DMS114 treated with DMSO at 0.1 percent for 48 hours (cell line): ENCODE measurements at regions not wholly inside any gene's neighbourhood (a gene's known extent, or its start where the extent isn't known, plus 50 kb on each side); places are given as distances from the start of the nearest gene placed in this dataset.
"Not testable (repeated sequence)": the region's sequence is repeated elsewhere in the genome, so short reads cannot be mapped to it uniquely, and the experiment has no call there.

Source experiments
- DNase-seq: peaks from one replicate; lab custom pipeline; 2025; ENCODE audit not compliant: unreplicated experiment; lab: John Stamatoyannopoulos, UW

DNA sequence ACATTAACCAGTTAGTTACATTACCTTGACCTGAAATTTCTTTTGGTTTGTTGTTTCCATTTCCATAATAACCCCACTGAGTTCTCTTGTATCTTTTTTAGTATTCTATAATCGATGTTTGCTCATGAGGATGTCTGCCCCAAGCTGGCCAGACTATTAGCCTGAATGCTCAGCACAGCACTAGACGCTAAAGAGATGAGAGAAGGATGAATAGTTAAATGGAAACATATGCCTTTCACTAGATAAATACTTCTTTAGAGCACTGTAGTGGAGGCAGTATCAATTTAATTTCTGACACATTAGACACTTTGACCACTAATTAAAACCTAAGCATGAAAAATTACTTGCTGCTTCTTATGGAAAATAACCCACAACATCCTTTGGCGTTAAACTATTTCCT, 654.9 kb upstream of the KCNMB2 start:
- DNase-seq: no peak

DNA sequence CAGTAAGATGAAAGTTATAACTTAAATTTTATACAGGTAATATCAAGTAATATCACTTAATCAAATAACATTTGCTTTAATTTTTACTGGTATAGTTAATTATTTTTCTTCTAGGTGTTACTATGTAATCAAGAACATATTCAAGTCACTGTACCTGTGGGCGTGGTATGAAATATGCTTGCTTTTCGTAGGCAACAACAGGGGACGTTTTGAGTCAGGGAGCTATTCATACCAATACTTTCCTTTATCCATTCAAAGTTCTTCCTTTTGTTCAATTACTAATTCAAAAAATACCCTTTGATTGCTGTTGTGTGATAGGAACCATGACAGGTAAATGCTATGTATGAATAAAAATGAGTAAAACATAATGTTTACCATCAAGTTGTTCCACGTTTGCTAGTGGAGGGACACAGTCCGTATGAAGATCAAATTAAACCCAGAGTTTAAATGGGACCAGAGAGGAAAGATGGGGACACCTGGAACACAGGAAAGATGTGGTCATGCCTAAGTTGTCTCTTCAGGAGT, 654.0 kb upstream of the KCNMB2 start:
- no peak for DNase-seq

DNA sequence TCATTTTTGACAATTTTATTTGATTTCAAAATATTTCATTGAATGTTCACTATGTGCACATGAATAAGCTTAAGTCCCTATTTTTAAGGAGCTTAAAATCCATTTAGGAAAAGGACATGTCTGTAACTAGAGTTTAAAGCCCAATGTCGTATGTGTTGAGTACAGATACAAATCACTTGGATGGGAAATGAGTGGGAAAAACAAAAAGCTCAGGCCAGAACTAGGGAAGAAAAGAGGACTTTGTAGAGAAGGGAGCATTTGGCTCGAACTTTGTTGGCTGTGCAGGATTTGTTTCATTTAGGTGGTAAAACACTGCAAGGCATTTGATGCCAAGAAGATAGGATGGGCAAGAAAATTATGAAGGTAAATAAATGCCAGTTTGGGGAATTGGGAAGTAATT, 653.1 kb upstream of the KCNMB2 start:
- no peak for DNase-seq

DNA sequence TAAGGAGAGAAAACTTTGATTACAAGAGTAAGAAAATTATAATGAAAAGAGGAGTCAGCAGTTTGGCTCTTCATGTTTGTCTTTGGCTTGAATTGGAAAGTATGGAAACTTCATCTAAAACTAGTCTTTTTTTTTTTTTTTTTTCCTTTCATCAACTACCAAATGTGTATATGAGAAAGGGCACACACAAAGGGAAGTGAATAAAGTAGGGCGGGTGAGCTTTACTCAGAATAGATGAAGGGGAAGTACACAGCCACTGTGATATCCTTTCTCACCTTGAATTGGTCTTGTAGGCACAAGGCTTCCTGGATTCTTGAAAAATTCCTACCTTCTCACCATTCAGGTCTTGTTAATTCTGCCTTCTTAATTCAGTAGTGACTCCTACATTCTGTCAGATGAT, 652.3 kb upstream of the KCNMB2 start:
- no peak for DNase-seq

DNA sequence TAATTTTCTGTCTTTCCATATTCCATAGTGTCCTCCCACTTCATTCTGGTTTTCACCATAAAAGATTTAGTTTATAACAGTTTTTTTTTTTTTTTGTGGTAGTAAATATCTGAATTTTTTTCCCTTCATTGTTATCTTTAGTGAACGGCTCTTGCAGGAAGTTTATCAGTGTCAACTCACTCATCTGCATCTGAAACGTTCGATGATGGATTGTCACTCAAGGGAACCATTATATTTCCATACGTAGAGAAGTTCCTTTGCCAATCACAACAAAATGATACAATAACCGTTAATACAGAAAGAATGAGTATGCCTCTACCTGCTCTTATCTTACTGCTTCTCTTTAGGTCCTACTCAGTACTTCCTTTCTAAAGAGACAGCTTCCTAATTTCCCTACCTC, 651.2 kb upstream of the KCNMB2 start:
- DNase-seq: no peak

DNA sequence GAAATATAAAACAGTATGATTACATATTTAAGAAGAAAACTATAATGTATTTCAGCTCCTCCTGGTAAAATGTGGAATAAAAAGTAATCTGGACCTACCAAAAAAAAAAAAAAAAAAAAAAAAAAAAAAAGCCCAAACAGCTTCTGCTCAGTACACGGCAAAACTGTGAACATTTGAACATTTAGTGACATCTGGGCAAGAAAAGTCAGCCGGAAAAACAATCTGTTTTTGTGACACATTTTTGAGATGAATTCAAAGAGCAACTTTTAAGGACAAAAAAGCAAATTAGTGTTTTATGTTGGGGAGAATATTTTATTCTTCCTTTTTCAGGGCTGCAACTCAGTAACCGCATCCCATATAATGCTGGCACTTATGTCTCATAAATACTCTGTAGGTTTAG, 649.7 kb upstream of the KCNMB2 start:
- DNase-seq: no peak

DNA sequence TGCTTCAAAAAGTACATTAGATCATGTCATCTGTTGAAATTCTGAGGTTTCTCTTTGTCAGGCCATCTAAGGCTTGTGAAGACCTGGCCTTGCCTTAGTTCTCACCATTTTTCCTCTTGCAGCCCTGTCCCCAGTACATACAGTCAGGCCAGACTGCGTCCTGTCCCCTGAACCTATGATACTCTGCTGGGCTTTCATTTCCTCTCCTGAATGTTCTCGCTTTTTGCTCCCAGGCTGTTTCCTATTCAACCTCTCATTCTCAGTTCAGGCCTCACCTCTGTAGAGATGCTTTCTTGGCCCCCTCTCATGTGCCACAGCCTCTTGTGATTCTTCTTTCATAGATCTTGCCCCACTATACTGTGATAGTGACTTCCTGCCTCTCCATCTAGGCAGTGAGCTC, 648.8 kb upstream of the KCNMB2 start:
- DNase-seq: no peak

DNA sequence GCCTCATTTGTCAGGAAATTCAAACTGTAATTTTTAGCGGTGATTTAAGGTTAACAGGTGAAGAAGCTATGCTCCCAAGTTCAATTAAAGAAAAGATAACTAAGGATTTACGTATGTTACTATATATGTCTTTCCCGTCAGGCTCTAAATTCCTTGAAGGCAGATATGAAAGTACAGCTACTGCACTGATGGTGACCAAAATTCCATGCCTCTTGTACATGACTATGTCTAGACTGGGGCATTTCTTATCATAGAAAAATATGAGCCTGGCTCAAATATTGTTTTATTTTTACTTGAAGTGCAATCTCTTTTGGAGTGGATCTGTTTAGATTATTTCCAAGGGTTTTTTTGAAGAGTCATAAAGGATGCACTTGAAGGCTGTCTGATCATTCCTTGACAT, 647.1 kb upstream of the KCNMB2 start:
- no peak for DNase-seq

DNA sequence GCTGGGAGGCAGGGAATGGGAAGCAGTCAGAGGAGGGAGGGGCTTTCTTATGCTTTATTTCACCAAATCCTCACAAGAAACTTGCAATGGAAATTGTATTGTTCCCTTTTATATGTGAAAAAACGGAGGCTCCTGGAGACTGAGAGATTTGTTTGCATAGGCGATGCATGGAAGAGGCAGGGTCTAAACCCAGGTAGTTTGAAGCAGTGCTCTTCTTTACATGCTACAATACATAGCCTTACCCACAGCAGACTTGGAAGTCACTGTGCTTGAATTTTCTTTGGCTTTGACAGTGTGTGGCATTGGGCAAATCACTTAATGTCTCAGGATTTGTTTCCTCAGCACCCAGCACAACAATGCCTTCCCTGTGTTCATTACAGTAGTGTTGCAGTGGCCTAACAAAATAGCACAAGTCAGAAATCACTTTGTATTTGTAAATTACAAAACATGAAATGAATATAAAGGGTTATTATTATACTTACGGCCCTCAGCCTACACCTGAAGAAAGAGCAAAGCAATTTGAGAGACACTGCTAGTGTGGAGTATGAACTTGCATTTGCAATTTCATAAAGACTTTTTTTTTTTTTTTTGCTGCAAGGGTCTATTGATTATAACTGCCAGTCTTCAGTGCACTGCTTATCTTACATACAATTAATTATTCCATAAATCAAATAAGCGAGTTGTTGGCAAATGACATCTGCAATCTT, 646.4 kb upstream of the KCNMB2 start:
- no peak for DNase-seq

DNA sequence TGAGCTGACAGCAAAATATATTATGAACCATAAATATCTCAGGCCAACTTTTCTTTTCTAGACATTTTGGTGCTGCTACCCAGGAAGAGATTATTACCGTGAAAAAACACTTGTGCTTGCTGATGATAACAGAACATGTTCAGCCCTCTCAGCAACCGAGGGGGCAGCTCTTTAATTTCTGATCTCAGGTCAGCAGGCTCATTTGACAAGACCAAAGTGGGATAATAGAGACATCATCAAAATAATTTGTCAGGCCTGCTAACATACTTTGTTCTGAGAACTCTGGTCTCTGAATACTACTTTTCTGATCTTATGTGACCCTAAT, 645.9 kb upstream of the KCNMB2 start:
- no peak for DNase-seq

DNA sequence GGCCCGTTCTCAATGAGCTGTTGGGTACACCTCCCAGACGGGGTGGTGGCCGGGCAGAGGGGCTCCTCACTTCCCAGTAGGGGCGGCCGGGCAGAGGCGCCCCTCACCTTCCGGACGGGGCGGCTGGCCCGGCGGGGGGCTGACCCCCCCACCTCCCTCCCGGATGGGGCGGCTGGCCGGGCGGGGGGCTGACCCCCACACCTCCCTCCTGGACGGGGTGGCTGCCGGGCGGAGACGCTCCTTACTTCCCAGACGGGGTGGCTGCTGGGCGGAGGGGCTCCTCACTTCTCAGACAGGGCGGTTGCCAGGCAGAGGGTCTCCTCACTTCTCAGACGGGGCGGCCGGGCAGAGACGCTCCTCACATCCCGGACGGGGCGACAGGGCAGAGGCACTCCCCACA, 644.7 kb upstream of the KCNMB2 start:
- DNase-seq: not testable (repeated sequence)

DNA sequence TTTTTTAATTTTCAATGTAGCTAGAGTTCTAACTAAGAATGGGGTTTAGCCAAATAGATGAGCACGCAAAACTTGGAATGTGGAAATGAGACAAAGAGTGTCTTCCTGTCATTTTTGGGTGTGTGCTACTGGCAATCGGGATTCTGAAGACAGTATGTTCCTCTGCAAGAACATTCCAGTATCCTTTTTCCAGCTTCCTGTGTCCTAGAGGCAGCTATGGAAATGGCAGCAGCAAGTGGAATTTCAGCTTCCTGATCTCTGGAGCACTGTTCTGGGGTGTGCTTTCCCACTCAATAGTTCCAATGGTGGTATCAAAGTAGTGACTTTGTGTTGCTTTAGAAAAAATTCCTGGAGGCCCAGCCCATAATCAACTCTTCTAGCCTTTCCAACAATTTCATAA, 642.9 kb upstream of the KCNMB2 start:
- DNase-seq: no peak

DNA sequence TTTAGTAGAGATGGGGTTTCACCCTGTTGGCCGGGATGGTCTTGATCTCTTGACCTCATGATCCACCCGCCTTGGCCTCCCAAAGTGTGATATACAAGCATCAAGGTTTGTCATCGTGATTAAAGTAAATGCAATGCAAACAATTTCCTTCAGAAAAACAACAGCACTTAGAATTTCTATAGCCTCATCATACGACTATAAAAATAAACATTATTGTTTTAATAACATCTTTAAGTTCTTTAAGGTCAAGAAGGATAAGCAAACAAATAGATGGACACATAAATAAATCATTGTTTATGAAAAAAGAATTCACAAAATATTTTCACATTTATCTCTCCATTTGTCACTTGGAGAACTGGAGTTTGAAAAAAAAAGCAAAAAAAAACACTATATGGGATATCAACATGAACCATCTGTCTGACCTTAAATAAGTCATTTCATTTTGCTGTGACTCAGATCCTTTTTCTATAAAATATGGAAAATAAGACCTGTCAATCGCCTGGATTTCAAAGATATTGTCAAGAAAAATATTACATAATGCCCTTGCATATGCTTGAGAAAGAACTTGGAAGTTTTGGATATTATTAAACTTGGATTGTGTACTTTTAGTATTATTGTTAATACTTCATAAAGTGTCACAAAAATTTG, 642.0 kb upstream of the KCNMB2 start:
- no peak for DNase-seq

DNA sequence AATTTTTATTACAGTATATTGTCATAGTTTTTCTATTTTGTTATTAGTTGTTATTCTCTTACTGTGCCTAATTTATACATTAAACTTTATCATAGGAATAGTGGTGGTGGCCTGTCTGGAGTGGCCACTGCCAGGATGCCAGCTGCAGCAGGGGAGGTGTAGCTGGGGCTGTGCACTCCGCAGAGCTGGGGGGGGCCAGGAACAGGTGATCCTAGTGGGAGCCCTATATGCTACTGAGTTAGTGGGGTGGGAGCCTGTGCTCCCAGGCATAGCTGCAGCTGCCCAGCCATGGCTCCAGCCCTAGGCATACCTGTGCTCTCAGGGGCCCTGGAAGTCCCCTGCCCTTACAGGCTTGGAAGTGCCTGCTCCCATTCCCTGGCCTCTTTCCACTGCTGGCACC, 638.1 kb upstream of the KCNMB2 start:
- no peak for DNase-seq

DNA sequence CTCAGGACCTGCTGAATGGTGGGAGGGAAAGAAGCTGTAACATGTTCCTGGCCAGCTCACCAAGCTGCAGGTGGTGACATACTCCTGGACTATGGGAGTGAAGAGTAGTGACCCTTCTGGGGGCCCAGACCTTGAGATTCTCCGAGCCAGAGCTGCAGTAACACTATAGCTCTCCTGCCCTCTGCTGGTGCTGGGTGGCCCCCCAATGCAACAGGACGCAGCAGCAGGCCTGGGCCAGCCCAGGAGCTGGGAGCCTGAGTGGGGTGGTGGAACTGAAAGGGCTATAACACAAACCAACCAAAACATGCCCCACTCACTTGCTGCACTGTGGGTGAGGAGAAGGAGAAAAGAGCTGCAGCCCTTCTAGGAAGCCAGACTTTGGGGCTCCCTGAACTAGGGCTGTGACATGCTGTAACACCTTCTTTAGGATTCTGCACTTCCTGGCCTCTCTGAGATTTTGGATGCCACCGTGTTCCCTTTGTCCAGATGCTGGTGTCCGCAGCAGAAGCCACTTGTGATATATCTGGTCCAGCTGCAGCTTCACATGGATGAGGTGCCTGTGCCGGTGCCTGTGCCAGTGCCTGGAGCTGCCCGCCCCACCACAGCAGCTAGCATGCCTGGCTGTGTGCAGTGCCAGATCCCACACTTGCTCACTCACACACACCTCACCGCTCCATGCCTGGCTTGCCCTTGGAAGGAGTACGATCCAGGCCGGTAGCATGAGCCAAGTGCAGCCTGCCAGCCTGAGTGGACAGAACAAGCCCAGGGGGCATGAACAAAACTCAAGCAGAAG, 636.8 kb upstream of the KCNMB2 start:
- no peak for DNase-seq

DNA sequence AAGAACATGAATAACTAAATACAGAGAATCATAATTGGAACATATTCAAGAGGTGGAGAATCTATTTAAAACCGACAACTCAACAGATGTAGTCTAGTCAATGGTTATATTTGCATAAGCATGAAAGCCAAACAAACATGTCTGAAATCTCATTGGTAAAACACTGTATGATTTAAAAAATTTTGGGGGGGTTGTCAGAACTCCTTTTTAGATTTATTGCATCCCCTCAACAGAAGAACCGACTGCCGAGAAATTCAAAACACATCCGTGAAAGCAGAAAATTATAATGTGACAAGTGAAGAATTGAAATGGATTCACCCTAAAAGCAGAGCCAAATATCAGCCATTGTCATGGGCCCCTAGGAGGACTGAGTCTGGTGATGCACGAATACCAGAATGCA, 633.4 kb upstream of the KCNMB2 start:
- no peak for DNase-seq

DNA sequence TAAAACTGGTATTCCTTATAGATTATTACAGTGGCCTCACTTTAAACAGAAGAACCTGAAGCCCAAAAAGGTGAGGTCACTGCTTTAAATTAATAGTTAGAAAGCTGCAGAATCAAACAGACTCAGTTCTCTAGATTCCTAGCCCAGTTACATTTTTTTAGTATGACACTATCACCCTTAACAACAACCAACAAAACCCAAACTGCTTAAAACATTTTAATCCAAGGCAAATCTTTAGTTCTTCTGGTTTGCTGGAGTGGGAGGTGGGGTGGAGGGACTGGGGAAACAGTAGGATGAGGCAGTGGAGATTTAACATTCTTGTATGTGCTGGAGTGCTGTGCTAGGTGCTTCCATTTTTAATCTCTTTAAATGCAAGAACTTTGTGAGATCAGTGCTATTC, 631.6 kb upstream of the KCNMB2 start:
- DNase-seq: no peak

DNA sequence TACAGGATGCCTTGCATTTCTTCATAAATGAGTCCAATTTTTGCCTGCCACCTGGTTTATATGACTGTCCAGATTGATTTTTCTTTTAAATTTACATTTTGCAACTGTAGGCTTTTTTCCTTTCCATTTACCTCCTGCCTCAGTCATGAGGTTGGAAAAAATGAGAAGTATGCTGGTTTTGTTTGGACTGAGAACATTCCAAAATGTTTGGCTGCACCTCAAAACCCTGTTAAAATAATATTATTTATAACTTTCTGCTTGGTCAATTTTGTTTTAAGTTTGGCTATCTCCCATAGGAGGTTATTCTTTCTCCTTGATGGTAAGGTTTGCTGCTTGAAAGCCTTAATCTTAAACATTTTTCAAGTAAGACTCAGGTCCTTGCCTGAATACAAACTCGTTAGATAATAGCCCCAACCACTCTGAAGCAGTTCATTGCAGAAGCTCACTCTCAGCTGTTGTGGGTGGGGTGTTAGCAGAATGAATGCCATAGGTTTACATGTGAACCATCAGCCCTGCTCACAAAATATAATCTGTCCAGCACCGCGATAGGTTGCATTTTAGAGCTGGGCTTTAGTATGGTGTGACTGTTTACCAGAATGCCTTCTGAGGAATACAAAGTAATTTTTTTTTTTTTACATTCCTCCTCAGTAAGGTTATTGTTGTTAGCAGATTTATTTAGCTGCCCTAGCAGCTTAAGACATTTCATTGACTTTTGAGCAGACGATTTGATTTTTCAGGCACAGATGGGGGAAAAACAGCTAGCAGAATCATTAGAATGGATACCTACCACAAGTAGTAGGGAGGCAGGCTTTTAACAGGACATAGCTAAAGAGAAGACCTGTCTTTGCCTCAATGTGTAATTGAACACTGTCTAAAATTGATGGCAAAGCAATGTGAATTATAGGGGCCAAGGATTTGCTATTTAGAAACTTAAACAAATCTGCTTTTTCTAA, 630.8 kb upstream of the KCNMB2 start:
- DNase-seq: peak; percentile 91

DNA sequence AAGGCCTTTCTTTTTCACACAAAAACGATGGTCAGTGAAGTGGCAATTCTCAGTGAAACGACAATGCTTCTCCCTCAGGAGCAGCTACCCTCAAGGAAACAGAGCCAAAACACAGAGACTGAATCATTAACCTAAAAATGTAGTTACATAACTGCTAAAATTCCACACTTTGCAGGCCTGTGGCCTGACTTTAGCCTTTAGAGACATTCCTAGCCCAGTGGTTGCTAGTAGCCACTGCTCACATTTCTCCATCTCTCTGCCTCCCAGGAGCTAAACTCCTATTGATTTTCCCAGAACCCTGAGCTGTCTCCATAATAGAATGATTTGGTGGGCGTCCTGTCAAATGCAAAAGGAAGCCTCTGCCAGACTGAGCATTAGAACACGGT, 630.1 kb upstream of the KCNMB2 start:
- DNase-seq: peak; percentile 85

DNA sequence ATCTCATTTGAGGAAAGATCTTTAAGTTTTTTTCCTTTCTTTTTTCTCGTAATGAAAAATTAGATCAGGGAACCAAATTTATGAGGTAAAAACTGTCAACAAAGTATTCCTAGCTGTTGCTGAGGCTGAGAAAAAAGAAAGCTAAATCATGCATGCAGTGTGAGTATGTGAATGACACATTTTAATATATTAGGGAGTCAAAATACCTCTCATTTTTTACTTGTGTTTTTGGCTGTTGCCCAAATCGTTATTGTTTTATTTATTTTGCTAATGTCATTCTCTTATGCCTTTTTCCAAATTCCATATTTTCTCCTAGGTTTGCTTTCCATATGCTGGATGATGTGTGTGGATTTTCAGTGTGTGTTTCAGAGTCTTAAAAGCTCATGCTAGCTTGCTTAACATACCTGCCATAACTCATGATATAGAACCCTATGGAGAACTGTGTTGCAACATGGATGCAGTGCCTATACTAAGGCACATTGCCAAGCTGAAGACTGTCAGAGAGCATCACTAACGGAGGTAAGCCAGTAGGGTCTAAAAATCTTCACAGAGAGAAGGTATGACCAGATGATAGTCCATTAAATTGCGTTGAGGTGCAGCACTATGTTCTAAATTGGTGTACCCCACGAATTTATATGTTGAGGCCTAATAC, 629.5 kb upstream of the KCNMB2 start:
- DNase-seq: peak; percentile 80

DNA sequence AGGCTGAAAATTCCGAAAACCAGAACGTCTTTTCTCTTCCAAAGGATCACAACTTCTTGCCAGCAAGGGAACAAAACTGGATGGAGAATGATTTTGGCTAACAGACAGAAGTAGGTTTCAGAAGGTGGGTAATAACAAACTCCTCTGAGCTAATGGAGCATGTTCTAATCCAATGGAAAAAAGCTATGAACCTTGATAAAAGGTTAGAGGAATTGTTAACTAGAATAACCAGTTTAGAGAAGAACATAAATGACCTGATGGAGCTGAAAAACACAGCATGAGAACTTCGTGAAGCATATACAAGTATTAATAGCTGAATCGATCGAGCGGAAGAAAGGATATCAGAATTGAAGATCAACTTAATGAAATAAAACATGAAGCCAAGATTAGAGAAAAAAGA, 626.7 kb upstream of the KCNMB2 start:
- not testable (repeated sequence) for DNase-seq
